ENCODE measurements at regions not wholly inside any gene's neighbourhood (a gene's known extent, or its start where the extent isn't known, plus 50 kb on each side); places are given as distances from the start of the nearest gene placed in this dataset.

DNA sequence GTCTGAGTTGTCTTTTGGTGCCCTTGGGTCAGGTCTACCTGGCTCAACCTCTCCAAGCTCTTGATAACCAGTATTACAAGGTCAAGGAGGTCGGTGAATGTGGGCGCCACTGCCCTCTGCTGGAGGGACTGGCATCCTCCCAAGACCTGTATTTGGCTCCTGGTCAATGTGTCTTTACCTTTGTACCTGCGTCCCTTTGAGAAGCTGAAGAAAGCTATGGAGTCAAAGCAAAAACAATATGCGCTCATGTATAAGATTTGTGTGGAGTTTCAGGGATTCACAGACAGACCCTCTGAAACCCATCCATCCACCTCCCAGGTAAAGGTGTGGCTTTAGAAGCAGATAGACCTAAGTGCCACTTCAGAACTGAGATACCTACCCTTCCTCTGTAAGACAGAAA lies 61.8 kb upstream of the NBL1 start:
- TF ChIP-seq, protein P1, sequence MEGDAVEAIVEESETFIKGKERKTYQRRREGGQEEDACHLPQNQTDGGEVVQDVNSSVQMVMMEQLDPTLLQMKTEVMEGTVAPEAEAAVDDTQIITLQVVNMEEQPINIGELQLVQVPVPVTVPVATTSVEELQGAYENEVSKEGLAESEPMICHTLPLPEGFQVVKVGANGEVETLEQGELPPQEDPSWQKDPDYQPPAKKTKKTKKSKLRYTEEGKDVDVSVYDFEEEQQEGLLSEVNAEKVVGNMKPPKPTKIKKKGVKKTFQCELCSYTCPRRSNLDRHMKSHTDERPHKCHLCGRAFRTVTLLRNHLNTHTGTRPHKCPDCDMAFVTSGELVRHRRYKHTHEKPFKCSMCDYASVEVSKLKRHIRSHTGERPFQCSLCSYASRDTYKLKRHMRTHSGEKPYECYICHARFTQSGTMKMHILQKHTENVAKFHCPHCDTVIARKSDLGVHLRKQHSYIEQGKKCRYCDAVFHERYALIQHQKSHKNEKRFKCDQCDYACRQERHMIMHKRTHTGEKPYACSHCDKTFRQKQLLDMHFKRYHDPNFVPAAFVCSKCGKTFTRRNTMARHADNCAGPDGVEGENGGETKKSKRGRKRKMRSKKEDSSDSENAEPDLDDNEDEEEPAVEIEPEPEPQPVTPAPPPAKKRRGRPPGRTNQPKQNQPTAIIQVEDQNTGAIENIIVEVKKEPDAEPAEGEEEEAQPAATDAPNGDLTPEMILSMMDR (conservative IDR thresholded peaks at IDR 0.05; ENCODE audit: low read length): peak; percentile 95
- no peak for TF ChIP-seq EZH2phosphoT487 (IDR thresholded peaks at IDR 0.05; ENCODE audit: borderline replicate concordance, low read depth, low read length)

All from OCI-LY7 (cell line).